NCI-H1436 (cell line): ENCODE measurements at regions not wholly inside any gene's neighbourhood (a gene's known extent, or its start where the extent isn't known, plus 50 kb on each side); places are given as distances from the start of the nearest gene placed in this dataset.
"Not testable (repeated sequence)": the region's sequence is repeated elsewhere in the genome, so short reads cannot be mapped to it uniquely, and the experiment has no call there.

Experiments used
- DNase-seq: peaks from one replicate; lab custom pipeline; 2025; lab: John Stamatoyannopoulos, UW

- no peak for DNase-seq
Observed at GRCh38 chr18:71362140-71362539, 1073.3 kb downstream of the SOCS6 start.

GRCh38 chr18:71355599-71355998 lies 1066.8 kb downstream of the SOCS6 start:
- DNase-seq = not testable (repeated sequence)

DNA sequence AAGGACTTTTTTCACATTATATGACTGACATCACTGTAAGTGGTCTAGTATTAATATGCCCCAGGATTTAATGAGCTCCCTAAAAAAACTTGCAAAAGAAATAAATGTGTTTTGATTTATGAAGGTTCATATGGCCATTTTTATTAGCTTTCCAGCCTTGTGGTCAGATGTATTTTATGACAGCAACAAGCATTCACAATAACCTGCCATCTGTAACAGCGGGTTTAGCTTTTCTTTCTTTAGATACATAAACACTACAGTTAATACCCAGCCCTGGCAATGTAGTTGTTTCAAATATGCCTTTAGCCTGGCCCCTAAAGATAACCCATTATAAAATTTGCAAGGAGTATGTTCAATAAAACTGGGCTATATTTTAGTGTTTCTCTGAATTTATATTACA lies 1063.8 kb downstream of the SOCS6 start:
- no peak for DNase-seq

GRCh38 chr18:71336576-71337210 lies 1047.8 kb downstream of the SOCS6 start:
- DNase-seq = no peak

- no peak for DNase-seq
Observed at GRCh38 chr18:71329563-71329962, 1040.7 kb downstream of the SOCS6 start.

- DNase-seq = no peak
Observed at GRCh38 chr18:71329114-71329513, 1040.3 kb downstream of the SOCS6 start.

- no peak for DNase-seq
Observed at GRCh38 chr18:71327850-71328249, 1039.0 kb downstream of the SOCS6 start.

DNA sequence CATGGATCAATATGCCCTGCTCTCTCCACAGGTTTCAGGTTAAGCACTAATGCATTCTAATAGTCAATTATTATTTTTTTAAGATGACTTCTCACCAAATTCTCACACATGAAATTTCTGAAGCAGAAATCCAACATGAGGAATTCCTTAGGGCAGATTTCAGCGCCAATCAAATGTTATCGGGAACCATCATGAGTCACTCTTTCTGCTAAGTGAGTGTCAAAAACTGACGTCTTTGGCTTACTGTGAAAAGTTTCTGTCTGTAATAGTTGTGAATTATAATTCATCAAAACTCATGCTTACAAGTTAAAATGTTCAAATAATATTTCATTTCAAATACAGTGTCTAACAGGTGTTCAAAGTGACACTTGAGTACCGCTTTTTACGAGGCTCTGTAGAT lies 1038.6 kb downstream of the SOCS6 start:
- DNase-seq = no peak

DNA sequence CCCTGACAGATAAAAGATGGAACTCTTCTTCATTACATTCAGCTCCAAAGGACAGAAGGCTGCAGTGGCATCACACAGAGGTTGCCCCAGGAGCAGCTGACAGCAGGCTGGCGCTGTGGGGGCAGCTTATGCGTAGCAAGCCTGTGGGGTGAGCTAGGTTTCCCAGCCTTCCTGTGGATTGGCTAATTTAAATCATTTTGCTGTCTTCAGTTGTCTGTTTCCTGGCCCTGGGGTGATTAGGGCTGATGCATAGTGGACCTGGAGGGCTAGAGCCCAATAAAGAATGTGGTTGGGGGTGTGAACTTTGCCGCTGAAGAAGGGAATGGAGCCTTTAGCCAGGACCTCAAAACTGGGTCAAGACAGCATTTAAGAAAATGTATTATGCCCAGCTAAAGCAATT lies 1038.0 kb downstream of the SOCS6 start:
- no peak for DNase-seq

- DNase-seq = no peak
Observed at GRCh38 chr18:71324356-71324755, 1035.5 kb downstream of the SOCS6 start.

DNA sequence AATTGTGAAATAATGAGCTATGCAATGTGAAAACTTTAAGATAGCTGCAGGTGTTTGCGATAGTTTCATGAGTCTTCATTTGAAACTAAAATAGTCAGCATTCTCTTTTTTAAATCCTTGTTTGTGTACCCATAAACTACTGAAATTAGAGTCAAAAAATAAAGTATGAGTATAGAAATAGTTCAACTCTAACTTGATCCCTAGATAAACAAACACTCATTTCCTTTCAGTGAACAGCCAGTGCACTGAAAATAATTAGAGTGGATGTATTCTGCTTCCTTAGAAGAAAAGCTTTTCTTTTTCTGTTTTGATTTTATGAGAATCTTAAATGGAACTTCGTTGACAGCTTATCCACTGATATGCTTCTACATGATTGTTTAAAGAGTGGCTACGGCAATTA lies 1033.4 kb downstream of the SOCS6 start:
- DNase-seq = no peak

DNA sequence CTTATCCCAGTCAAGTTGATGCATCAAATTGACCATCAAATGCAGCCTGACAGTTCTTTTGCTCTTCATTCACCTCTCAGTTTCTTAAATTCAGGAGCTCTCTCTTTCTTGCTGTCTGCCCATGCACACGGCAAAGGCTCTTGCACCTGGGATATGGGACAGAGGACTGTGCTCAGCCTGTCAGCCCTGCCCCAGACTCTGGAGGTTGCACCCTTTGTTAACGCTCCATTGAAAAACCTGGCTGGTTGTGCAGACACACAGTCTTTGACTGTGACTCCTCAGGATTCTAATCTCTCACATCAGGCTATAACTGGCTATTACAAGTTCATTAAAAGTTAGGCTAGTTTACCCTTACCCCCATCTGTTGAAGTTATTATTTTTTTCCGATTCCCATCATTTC lies 1032.5 kb downstream of the SOCS6 start:
- DNase-seq = no peak

GRCh38 chr18:71304856-71305255 lies 1016.0 kb downstream of the SOCS6 start:
- DNase-seq = no peak

- DNase-seq = not testable (repeated sequence)
Observed at GRCh38 chr18:71303743-71304142, 1014.9 kb downstream of the SOCS6 start.

GRCh38 chr18:71301596-71301995 lies 1012.8 kb downstream of the SOCS6 start:
- DNase-seq = no peak

DNA sequence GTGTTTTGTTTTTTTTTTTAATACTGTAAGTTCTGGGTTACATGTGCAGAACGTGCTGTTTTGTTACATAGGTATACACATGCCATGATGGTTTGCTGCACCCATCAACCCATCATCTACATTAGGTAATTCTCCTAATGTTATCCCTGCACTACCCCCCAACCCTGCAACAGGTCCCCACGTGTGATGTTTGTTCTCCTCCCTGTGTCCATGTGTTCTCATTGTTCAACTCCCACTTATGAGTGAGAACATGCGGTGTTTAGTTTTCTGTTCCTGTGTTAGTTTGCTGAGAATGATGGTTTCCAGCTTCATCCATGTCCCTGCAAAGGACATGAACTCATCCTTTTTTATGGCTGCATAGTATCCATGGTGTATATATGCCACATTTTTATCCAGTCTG lies 1005.4 kb downstream of the SOCS6 start:
- not testable (repeated sequence) for DNase-seq

GRCh38 chr18:71293322-71293721 lies 1004.5 kb downstream of the SOCS6 start:
- no peak for DNase-seq

DNA sequence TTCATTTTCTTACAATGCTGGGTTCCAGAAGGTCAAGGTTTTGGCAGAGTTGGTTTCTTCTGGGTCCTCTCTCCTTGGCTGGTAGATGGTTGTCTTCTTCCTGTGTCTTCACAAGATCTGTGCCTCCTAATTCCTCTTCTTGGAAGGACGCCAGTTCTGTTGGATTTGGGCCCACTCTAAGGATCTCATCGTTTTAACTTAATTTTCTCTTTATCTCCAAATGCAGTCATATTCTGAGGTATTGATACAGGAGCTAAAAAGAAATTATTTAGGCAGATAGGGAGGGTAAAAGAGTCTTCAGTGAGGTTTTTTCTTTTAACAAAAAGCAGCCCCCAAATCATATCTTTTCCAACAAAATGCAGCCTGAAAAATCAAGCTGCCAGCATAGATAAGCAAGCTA lies 998.4 kb downstream of the SOCS6 start:
- DNase-seq = no peak

DNA sequence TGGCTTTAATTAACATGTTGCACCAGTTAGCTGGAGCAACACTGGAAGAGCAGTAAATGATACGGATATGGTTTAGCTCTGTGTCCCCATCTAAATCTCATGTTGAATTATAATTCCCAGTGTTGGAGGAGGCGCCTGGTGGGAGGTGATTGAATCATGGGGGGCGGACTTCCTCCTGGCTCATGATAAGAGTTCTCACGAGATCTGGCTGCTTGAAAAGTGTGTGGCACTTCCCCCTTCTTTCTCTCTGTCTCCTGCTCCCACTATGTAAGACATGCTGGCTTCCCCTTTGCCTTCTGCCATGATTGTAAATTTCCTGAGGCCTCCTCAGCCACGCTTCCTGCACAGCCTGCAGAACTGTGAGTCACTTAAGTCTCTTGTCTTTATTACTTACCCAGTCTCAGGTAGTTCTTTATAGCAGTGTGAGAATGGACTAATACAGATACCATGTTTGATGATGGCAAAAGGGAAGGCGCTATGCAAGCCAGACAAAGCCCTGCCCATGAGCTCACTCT lies 963.6 kb downstream of the SOCS6 start:
- no peak for DNase-seq

GRCh38 chr18:71250191-71250590 lies 961.3 kb downstream of the SOCS6 start:
- no peak for DNase-seq

DNA sequence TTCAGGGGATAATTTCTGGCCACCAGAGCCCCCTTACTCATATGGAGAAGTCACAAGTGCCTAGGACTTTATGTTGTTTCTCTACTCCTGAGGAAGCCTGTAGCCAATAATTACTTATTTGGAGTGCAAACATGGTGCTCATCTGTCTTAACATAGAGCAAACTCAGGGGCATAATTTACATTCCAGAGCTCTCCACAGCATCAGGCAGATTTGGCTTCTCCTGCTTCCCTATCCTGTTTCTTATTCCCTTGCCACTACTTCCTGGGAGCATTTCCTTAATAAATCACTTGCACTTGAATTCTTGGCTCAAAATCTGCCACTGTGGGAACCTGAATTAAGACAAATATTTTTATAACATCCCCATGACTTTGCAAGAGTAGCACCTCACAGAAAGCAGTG lies 960.9 kb downstream of the SOCS6 start:
- no peak for DNase-seq

GRCh38 chr18:71242981-71243380 lies 954.1 kb downstream of the SOCS6 start:
- DNase-seq = no peak

- DNase-seq = no peak
Observed at GRCh38 chr18:71238974-71239624, 950.3 kb downstream of the SOCS6 start.

DNA sequence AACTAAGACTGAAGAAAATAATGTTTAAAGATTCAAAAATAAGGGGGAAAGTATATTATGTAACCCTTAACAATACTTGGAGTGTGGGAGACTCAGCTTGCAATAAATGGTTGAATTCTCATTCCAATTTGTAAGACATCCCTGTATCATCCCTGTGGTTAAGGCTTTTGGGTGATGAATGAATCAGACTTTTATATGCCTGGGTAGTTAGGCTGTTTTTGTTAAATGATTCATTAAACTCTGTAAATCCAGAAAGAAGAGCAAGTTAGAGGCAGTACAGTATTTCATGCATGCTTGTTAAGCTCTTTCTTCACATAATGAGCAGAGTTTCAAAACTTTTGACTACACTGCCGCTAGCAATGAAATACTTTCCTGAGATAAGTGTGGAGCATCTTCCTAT lies 948.8 kb downstream of the SOCS6 start:
- DNase-seq = no peak
